ENCODE measurements at regions not wholly inside any gene's neighbourhood (a gene's known extent, or its start where the extent isn't known, plus 50 kb on each side); places are given as distances from the start of the nearest gene placed in this dataset.
A peak's percentile ranks its signal among the peaks of the same experiment; 100 is the strongest.

- no peak for ATAC-seq
- TF ChIP-seq PPARA (CRISPR knock-in tag; IDR thresholded peaks at IDR 0.05; ENCODE audit: borderline replicate concordance) = no peak
Observed at GRCh38 chr5:143934821-143935220, 122.9 kb downstream of the HMHB1 start.

- ATAC-seq = peak; percentile 76
- TF ChIP-seq TSHZ2 (CRISPR knock-in tag; IDR thresholded peaks at IDR 0.05) (no peak), TCF4 (CRISPR knock-in tag; IDR thresholded peaks at IDR 0.05; ENCODE audit: borderline replicate concordance) (no peak), ESRRG (CRISPR knock-in tag; IDR thresholded peaks at IDR 0.05) (no peak), GLIS3 (CRISPR knock-in tag; IDR thresholded peaks at IDR 0.05) (no peak), ISL1 (CRISPR knock-in tag; IDR thresholded peaks at IDR 0.05) (no peak), SNAI2 (CRISPR knock-in tag; IDR thresholded peaks at IDR 0.05) (no peak), POU6F1 (CRISPR knock-in tag; IDR thresholded peaks at IDR 0.05; ENCODE audit: borderline replicate concordance, low read depth) (no peak), OSR1 (CRISPR knock-in tag; IDR thresholded peaks at IDR 0.05) (no peak), CSDC2 (CRISPR knock-in tag; IDR thresholded peaks at IDR 0.05) (no peak), CSRNP3 (CRISPR knock-in tag; IDR thresholded peaks at IDR 0.05) (no peak), ZNF8 (CRISPR knock-in tag; IDR thresholded peaks at IDR 0.05) (no peak), ZFP30 (CRISPR knock-in tag; IDR thresholded peaks at IDR 0.05) (no peak), ARNTL (CRISPR knock-in tag; IDR thresholded peaks at IDR 0.05; ENCODE audit: borderline replicate concordance, low read depth) (no peak)
Observed at GRCh38 chr5:143938230-143938629, 126.3 kb downstream of the HMHB1 start.

GRCh38 chr5:143946837-143947236 is 134.9 kb downstream of the HMHB1 start:
- TF ChIP-seq PATZ1 (CRISPR knock-in tag; IDR thresholded peaks at IDR 0.05; ENCODE audit: borderline replicate concordance) = no peak
- TF ChIP-seq ESRRG (CRISPR knock-in tag; IDR thresholded peaks at IDR 0.05) = no peak
- TF ChIP-seq ZFP3 (CRISPR knock-in tag; IDR thresholded peaks at IDR 0.05) = no peak
- no peak for TF ChIP-seq CSRNP3 (CRISPR knock-in tag; IDR thresholded peaks at IDR 0.05)
- no peak for TF ChIP-seq GLIS3 (CRISPR knock-in tag; IDR thresholded peaks at IDR 0.05)
- TF ChIP-seq POU6F1 (CRISPR knock-in tag; IDR thresholded peaks at IDR 0.05; ENCODE audit: borderline replicate concordance, low read depth) = no peak
- no peak for ATAC-seq

- ATAC-seq = no peak
- TF ChIP-seq OSR1 (CRISPR knock-in tag; IDR thresholded peaks at IDR 0.05) = no peak
- no peak for TF ChIP-seq GLIS3 (CRISPR knock-in tag; IDR thresholded peaks at IDR 0.05)
- no peak for TF ChIP-seq POU6F1 (CRISPR knock-in tag; IDR thresholded peaks at IDR 0.05; ENCODE audit: borderline replicate concordance, low read depth)
- TF ChIP-seq ZFP3 (CRISPR knock-in tag; IDR thresholded peaks at IDR 0.05) = no peak
- no peak for TF ChIP-seq PATZ1 (CRISPR knock-in tag; IDR thresholded peaks at IDR 0.05; ENCODE audit: borderline replicate concordance)
- TF ChIP-seq TCF4 (CRISPR knock-in tag; IDR thresholded peaks at IDR 0.05; ENCODE audit: borderline replicate concordance) = no peak
- TF ChIP-seq ZNF8 (CRISPR knock-in tag; IDR thresholded peaks at IDR 0.05) = no peak
- TF ChIP-seq TSHZ2 (CRISPR knock-in tag; IDR thresholded peaks at IDR 0.05) = no peak
- TF ChIP-seq ZFP30 (CRISPR knock-in tag; IDR thresholded peaks at IDR 0.05) = no peak
Observed at GRCh38 chr5:143947313-143947712, 135.4 kb downstream of the HMHB1 start.
